Activated CD4-positive, alpha-beta memory T cell treated with anti-CD3 and anti-CD28 coated beads, Interleukin-2, amount 10 ng/mL, durations not matched to agents 7 days and 5 days (primary cell): ENCODE measurements at regions not wholly inside any gene's neighbourhood (a gene's known extent, or its start where the extent isn't known, plus 50 kb on each side); places are given as distances from the start of the nearest gene placed in this dataset.
"Not testable (repeated sequence)": the region's sequence is repeated elsewhere in the genome, so short reads cannot be mapped to it uniquely, and the experiment has no call there.

Experiments
- CTCF ChIA-PET: fragments of 350-600 bp; sonication (Branson Sonifier 250); formaldehyde crosslinking; loops from one replicate; lab custom pipeline; 2021; ENCODE audit warnings: antibody characterized with exemption, inconsistent platforms; lab: Charles Lee
- POLR2A ChIA-PET: fragments of 350-600 bp; sonication (Branson Sonifier 250); formaldehyde crosslinking; loops from one replicate; lab custom pipeline; 2021; ENCODE audit warnings: antibody characterized with exemption; lab: Charles Lee
- DNase-seq: peaks from one replicate; pipeline ENCODE4 v3.0.0-alpha.2; 2020
- H3K27ac Mint-ChIP-seq: one replicate; pipeline ENCODE4 v1.8.0; 2021; ENCODE audit warnings: mild to moderate bottlenecking, mixed read lengths
- H3K27me3 Mint-ChIP-seq: one replicate; pipeline ENCODE4 v1.8.0; 2021; ENCODE audit warnings: mixed read lengths
- H3K36me3 Mint-ChIP-seq: one replicate; pipeline ENCODE4 v1.8.0; 2021; ENCODE audit warnings: low read depth, mixed read lengths
- H3K4me1 Mint-ChIP-seq: one replicate; pipeline ENCODE4 v1.8.0; 2021; ENCODE audit warnings: mixed read lengths
- H3K4me3 Mint-ChIP-seq: one replicate; pipeline ENCODE4 v1.8.0; 2021; ENCODE audit warnings: mild to moderate bottlenecking, mixed read lengths
- H3K9me3 Mint-ChIP-seq: one replicate; pipeline ENCODE4 v1.8.0; 2021; ENCODE audit warnings: mixed read lengths

DNA sequence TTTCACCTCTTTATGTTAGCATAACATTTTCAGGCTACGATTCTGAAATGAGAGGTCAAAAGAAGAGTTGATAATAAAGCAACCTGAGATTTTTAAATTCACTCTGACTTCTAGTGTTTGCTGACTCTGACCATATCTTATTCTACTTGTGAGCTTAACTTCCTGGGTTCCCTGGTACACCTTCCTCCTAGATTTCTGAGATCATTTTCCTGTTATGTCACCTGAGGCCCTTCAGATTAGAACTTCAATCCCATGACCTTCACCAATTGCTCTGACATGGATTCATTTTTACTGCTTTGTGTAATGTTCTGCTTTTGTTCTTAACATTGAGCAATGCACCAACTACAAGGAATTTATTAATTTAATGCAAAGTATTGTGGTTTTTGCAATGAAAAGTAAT, 542.9 kb upstream of the FLRT2 start:
- ChIA-PET CTCF (no interaction called here), POLR2A (no interaction called here)
- no peak overlapping the region for H3K4me3 Mint-ChIP-seq
- DNase-seq: no peak
- no peaks in the 10 kb centered on the region for H3K36me3 Mint-ChIP-seq
- no peaks in the 10 kb centered on the region for H3K9me3 Mint-ChIP-seq
- no peaks in the 10 kb centered on the region for H3K27me3 Mint-ChIP-seq
- no peak overlapping the region for H3K27ac Mint-ChIP-seq
- H3K4me1 Mint-ChIP-seq: no peaks in the 10 kb centered on the region

DNA sequence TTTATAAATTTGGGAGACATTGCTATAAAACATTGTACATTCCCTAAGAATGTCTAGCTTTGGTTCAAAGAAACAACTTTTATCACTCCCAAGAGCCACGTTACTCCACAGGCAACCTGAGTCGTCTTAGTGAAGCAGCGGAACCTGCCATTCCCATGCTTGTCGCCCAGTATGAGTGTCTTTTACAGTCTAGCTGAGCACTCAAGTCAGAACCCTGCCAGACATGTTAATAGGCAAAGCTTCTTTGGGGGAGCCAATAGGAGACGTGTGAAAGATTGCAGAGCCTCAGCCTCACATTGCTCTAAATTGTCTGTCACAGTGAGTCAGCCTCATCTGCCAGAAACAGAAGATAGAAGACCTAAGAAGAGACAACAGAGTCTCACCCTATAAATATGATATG, 541.6 kb upstream of the FLRT2 start:
- H3K36me3 Mint-ChIP-seq: no peaks in the 10 kb centered on the region
- H3K9me3 Mint-ChIP-seq: no peaks in the 10 kb centered on the region
- H3K27ac Mint-ChIP-seq: no peak overlapping the region
- ChIA-PET CTCF (no interaction called here), POLR2A (no interaction called here)
- no peaks in the 10 kb centered on the region for H3K27me3 Mint-ChIP-seq
- no peaks in the 10 kb centered on the region for H3K4me1 Mint-ChIP-seq
- DNase-seq: no peak
- H3K4me3 Mint-ChIP-seq: no peak overlapping the region

DNA sequence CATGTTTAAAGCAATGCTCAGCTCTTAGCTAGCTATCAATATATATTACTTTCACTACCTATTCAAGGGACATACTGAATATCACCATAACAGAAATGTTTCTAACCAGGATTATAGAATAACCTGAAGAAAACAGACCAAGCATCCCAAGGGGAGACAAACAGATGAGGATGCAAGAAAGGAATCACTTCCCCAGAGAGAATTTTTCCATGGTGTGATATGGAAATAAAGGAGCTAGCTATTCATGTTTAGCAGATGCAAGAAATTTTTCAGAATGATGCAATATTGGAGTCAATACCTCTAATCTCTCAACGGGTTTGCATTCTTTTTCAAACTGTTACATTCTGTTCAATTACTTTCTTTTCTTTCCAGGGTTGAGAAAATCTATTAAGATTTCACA, 538.9 kb upstream of the FLRT2 start:
- Mint-ChIP-seq H3K4me3 (no peak overlapping the region), H3K9me3 (peaks cover 3% of the 10 kb centered on the region), H3K4me1 (no peaks in the 10 kb centered on the region), H3K36me3 (no peaks in the 10 kb centered on the region), H3K27me3 (no peaks in the 10 kb centered on the region), H3K27ac (no peak overlapping the region)
- CTCF ChIA-PET: no interaction called here
- POLR2A ChIA-PET: no interaction called here
- no peak for DNase-seq

DNA sequence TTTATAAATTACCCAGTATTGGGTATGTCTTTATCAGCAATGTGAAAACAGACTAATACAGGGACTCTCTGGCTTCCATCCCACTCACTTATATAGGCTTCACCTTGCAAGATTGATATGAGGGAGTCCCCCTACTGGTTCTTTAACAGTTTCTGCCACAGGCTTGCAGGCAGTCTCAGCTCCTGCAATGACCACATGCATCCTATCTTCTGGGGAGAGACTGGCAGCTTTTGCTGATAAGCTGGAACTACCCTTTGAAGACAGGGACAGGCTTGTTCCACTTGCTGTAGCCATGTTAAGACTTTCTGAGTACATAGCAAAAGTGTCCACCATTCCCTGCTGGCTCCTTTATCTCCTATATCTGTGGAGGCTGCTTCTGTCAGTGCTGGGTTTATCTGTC, 531.7 kb upstream of the FLRT2 start:
- Mint-ChIP-seq H3K9me3 (peaks cover 13% of the 10 kb centered on the region), H3K27ac (no peak overlapping the region), H3K27me3 (no peaks in the 10 kb centered on the region), H3K4me3 (no peak overlapping the region), H3K36me3 (no peaks in the 10 kb centered on the region), H3K4me1 (no peaks in the 10 kb centered on the region)
- ChIA-PET CTCF (no interaction called here), POLR2A (no interaction called here)
- no peak for DNase-seq

DNA sequence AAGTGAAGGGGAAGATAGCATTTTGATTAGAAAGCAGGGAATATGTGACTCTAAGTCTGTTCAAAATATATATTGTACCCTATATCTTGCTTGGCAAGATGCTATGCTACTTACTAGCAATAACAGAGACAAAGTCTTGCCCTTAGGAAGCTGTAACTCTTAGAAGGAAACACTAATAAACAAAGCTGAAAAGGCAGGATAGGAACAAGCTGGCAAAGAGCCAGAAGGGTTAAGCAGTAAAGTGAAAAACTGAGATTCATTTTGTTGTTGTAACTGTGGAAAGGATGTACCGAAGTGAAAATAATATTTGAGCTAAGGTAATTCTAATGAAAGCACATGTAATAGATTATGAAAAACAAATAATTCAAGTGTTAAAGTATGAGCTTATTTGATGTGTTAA, 527.1 kb upstream of the FLRT2 start:
- Mint-ChIP-seq H3K4me3 (no peak overlapping the region), H3K27ac (no peak overlapping the region), H3K36me3 (no peaks in the 10 kb centered on the region), H3K4me1 (no peaks in the 10 kb centered on the region), H3K27me3 (no peaks in the 10 kb centered on the region), H3K9me3 (peaks cover 18% of the 10 kb centered on the region)
- ChIA-PET CTCF (no interaction called here), POLR2A (no interaction called here)
- DNase-seq: no peak

DNA sequence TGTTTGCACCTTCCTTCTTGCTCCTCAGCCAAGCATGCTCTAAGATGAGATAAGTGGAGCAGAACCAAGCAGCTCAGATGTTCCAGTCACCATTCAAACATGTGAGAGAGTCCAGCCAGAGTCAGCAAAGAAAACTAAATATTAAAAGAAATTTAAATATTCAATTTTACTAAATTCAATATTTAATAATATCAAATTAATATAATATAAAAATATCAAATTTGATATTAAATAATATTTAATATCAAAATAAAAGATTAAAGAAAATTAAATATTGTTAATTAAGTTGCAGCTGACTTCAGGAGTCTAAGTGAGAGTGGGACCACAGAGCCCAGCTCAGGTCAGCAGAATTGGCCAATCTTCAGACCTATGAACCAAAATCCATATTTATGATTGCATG, 526.1 kb upstream of the FLRT2 start:
- no peak for DNase-seq
- POLR2A ChIA-PET: no interaction called here
- no peak overlapping the region for H3K27ac Mint-ChIP-seq
- H3K4me1 Mint-ChIP-seq: no peaks in the 10 kb centered on the region
- CTCF ChIA-PET: no interaction called here
- H3K9me3 Mint-ChIP-seq: peaks cover 23% of the 10 kb centered on the region
- H3K36me3 Mint-ChIP-seq: no peaks in the 10 kb centered on the region
- H3K27me3 Mint-ChIP-seq: no peaks in the 10 kb centered on the region
- no peak overlapping the region for H3K4me3 Mint-ChIP-seq

DNA sequence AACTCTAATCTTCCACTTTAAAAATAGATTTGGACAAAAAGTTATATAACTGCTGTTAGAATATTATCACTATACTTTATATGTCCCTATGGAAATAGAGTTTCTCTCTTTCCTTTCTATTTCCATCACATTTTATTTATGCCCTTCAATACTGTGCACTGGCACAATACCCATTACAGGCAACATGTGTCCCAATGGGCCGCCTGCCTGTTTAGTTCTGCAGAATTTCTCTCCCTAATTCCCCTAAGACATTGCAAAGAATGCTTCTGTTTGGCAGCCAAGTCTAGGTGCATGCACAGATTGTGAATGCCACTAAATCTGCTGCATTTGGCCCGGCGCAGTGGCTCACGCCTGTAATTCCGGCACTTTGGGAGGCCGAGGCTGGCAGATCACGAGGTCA, 520.4 kb upstream of the FLRT2 start:
- CTCF ChIA-PET: no interaction called here
- POLR2A ChIA-PET: no interaction called here
- Mint-ChIP-seq H3K4me1 (no peaks in the 10 kb centered on the region), H3K4me3 (no peak overlapping the region), H3K27me3 (no peaks in the 10 kb centered on the region), H3K9me3 (peaks cover 22% of the 10 kb centered on the region), H3K27ac (no peak overlapping the region), H3K36me3 (no peaks in the 10 kb centered on the region)
- no peak for DNase-seq

DNA sequence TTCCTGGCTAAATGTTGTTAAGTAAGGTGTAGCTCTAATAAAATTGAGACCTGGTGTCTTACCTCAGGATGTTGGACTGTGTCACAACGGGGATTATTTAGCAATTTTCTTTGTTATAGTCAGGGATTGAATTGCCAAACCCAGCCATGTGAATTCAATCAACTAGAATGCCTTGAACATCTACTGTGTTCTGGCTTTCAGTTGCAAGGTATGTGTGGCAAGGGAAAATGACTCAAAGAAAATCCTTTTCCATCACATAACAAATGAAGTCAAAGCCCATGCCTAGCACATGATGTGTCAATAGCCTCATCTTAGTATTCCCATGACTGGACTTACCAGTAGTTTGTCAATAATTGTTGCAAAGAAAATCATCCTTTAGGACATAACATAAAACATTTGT, 519.8 kb upstream of the FLRT2 start:
- Mint-ChIP-seq H3K4me1 (no peaks in the 10 kb centered on the region), H3K4me3 (no peak overlapping the region), H3K27me3 (no peaks in the 10 kb centered on the region), H3K36me3 (no peaks in the 10 kb centered on the region), H3K27ac (no peak overlapping the region), H3K9me3 (peaks cover 22% of the 10 kb centered on the region)
- CTCF ChIA-PET: no interaction called here
- DNase-seq: no peak
- POLR2A ChIA-PET: no interaction called here

DNA sequence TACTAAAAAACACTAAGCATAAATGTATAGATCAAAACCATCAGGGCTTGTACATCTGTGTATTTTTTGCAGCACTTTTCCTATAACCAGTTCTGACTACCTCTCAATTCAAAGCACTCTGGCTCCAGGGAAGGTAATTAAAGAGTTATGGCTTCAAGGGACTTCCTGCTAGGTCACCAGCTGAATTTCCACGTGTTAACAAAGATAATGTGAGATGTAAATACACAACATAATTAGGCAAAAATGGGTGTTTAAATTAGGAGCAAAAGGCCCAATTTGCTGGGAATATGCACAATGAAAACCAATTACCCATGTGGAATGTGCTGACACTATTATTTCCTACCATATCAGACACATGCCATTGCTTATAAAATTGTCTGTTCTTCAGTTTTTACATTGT, 513.4 kb upstream of the FLRT2 start:
- ChIA-PET POLR2A (no interaction called here), CTCF (no interaction called here)
- Mint-ChIP-seq H3K9me3 (peaks cover 11% of the 10 kb centered on the region), H3K27ac (no peak overlapping the region), H3K27me3 (no peaks in the 10 kb centered on the region), H3K36me3 (no peaks in the 10 kb centered on the region), H3K4me3 (no peak overlapping the region), H3K4me1 (no peaks in the 10 kb centered on the region)
- DNase-seq: no peak

DNA sequence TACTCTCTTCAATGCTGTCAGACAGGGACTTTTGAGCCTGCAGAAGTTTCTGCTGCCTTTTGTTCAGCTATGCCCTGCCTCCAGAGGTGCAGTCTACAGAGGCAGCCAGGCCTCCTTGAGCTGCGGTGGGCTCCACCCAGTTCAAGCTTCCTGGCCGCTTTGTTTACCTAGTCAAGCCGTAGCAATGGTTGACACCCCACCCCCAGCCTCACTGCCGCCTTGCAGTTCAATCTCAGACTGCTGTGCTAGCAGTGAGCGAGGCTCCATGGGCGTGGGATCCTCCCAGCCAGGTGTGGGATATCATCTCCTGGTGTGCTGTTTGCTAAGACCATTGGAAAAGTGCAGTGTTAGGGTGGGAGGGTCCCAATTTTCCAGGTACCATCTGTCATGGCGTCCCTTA, 506.1 kb upstream of the FLRT2 start:
- H3K4me3 Mint-ChIP-seq, POLR2A ChIA-PET, H3K4me1 Mint-ChIP-seq, CTCF ChIA-PET, H3K36me3 Mint-ChIP-seq, H3K27ac Mint-ChIP-seq, DNase-seq, H3K27me3 Mint-ChIP-seq: not testable (repeated sequence)
- H3K9me3 Mint-ChIP-seq: peaks cover 10% of the 10 kb centered on the region

DNA sequence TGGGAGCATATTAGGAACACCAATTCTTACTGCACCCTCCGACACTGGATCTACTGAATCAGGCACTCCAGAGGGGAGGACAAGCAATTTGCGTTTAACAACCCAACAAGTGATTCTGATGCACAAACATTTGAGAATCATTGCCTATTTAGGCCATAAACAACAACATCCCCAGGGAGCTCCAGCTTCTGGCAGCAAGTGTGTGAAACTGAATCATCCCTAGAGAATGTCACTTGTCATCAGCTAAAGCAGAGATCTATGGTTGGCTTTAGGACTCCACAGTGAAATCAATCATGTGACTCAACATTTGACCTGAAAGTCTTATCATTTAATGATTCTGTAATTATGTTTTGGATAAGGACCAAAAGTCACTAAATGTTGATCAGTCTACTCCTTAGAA, 505.0 kb upstream of the FLRT2 start:
- H3K36me3 Mint-ChIP-seq: no peaks in the 10 kb centered on the region
- H3K27me3 Mint-ChIP-seq: no peaks in the 10 kb centered on the region
- H3K9me3 Mint-ChIP-seq: peaks cover 10% of the 10 kb centered on the region
- no peak overlapping the region for H3K4me3 Mint-ChIP-seq
- ChIA-PET POLR2A (no interaction called here), CTCF (no interaction called here)
- DNase-seq: no peak
- no peak overlapping the region for H3K27ac Mint-ChIP-seq
- H3K4me1 Mint-ChIP-seq: no peaks in the 10 kb centered on the region

DNA sequence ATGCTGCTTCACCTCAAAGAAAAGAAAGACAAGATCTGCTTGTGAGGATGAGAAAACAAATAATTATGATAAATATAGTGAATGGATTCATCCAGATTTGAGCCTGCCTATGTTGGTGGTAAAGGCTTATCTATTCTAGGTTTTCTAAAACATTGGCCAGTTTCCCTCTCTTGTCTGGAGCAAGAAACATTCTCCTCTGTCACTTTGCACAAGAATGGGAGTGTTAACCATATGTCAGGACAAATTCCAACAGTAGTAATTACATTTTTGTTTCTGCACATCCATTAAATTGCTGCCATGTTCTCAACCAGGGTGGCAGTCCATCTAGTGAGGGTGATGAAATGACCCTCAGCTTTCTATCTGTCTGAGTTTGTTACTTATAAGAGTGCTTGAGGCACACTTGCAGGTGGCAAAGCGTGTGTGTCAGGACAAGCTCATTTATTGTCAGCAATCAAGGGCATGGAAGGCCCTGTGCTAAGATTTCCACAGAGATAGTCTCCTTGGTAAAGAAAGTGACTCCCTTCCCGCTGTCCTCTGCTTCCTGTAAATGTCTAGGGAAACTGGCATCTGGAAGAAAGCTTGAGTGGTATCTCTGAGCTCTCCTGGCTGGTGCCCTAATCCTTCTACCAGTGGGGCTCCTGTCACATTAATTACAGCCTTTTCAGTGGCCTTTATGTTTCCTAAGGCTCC, 502.1 kb upstream of the FLRT2 start:
- Mint-ChIP-seq H3K36me3 (no peaks in the 10 kb centered on the region), H3K27ac (no peak overlapping the region), H3K27me3 (no peaks in the 10 kb centered on the region), H3K4me3 (no peak overlapping the region), H3K4me1 (no peaks in the 10 kb centered on the region), H3K9me3 (peaks cover 4% of the 10 kb centered on the region)
- ChIA-PET CTCF (no interaction called here), POLR2A (no interaction called here)
- DNase-seq: no peak

DNA sequence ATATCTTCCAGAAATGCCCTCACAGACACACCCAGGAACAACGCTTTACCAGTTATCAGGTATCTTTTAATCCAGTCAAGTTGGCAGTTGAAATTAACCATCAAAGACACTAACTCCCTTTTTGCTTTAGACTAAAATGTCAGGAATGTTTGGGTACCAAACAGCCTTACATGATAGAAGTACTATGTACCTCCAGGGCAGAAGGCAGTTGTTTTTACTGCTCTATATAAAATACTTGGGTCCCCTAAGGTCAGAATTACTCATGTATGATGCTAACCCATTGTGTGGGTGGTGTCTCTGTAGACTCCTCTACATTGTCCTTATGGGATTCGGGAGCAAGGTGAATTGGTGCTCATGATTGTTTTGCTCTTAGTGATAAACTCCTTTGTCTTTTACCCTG, 492.5 kb upstream of the FLRT2 start:
- no peak overlapping the region for H3K4me3 Mint-ChIP-seq
- no peaks in the 10 kb centered on the region for H3K36me3 Mint-ChIP-seq
- H3K9me3 Mint-ChIP-seq: peaks cover 11% of the 10 kb centered on the region
- CTCF ChIA-PET: no interaction called here
- H3K27ac Mint-ChIP-seq: no peak overlapping the region
- H3K4me1 Mint-ChIP-seq: no peaks in the 10 kb centered on the region
- POLR2A ChIA-PET: no interaction called here
- H3K27me3 Mint-ChIP-seq: no peaks in the 10 kb centered on the region
- no peak for DNase-seq

DNA sequence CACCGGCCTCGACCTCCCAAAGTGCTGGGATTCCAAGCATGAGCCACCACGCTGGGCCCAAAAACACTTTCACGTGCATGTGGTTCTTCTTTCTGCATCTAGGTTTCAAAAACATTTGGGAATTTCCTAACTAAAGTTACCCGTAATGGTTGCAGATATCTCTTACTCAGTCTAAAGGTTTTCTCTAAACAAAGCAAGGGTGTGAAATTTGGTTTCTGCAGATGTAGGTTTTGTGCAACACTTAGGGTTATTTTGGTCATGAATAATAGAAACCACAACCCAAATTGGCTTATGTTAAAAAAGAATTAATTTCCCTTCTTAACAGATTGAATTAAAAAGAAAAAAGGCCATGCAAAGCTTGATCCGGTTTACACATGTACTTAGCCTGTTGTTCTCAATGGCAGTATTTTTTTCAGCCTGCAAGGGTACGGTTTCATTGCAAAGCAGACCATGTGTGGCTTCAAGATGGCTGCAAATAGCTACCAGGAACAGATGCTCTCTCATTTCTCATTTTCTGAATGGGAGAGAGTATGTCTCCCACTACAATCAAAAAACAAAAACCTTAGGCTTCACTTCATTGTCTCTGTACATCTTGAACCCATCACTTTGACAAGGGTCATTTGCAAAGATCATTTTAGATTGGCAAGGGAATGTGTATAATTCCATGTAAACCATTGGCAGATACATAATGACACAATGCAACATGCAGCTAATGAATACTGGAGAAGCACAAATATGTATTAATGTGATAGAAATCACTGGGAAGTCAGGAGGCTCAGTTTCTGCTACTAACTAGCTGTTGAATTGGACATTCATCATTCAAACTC, 491.2 kb upstream of the FLRT2 start:
- POLR2A ChIA-PET: no interaction called here
- no peaks in the 10 kb centered on the region for H3K27me3 Mint-ChIP-seq
- peaks cover 13% of the 10 kb centered on the region for H3K9me3 Mint-ChIP-seq
- no peak overlapping the region for H3K4me3 Mint-ChIP-seq
- H3K27ac Mint-ChIP-seq: no peak overlapping the region
- no peaks in the 10 kb centered on the region for H3K4me1 Mint-ChIP-seq
- DNase-seq: no peak
- H3K36me3 Mint-ChIP-seq: no peaks in the 10 kb centered on the region
- CTCF ChIA-PET: no interaction called here
